ENCODE measurements at regions not wholly inside any gene's neighbourhood (a gene's known extent, or its start where the extent isn't known, plus 50 kb on each side); places are given as distances from the start of the nearest gene placed in this dataset.

DNA sequence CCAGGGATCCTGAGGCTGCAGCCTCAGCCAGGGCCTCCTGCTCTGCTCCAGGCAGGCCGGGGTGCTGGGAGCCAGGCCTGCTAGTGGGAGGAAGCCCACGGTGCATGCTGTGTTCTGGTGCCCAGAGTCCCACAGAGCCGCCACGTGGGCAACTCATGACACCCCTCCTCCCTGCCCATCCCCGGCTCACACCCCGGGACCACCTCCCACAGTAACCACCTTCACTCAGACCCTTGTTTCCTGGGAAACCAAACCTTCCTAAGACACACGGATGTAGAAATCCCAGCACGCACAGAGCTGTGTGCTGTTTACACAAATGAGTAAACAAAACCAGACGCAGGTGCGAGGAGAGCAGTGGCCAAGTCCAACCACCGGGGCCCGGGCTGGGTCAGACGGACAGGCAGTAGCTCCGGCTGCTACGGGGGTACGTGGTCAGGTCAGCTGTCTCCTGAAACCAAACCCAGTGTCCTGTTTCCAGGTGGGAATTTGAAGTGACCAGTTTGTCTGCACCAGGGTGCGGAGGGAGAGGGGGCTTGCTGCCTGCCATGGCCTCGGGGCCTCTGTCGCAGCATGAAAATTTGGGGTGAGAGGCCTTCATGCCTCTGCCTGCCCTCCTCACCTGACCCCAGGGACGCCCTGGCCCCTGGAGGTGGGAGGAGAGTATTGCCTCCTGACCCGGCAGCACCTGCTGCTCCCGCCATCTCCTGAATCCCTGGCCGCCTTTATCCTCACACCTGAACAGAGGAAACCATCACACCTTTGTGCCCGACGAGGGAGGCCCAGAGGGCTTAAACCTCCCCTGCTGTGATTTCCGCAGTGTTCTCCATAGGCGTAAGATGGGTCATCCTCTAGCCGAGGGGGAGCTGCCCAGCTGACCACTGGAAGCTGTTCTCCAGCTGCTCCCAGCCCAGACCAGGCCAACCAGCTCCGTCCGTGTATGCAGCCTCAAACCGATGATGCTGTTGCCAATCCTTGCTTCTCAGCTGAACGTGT is 52.0 kb upstream of the SMOC2 start:
- no peaks in the 10 kb centered on the region for H3K9me3 ChIP-seq (ENCODE audit: control insufficient read depth, insufficient read depth, low read depth, low read length)
- no peak overlapping the region for H3K27ac ChIP-seq (ENCODE audit: low read length)
- in situ Hi-C loops (cut with HindIII; ENCODE audit: low pct_unique_long_range_greater_than_20kb, low sequenced_read_pairs): no loop called here
- ATAC-seq (no peak), DNase-seq (ENCODE audit: low read depth, low spot score) (no peak)
- no TSS peak for BruUV-seq (replicated peaks)
- H3K36me3 ChIP-seq (ENCODE audit: control insufficient read depth, insufficient read depth, low read length): no peaks in the 10 kb centered on the region
- intact Hi-C loops (cut with micrococcal nuclease; ENCODE audit: unreplicated experiment): no loop called here
- no peaks in the 10 kb centered on the region for H3K4me1 ChIP-seq (ENCODE audit: control insufficient read depth, insufficient read depth, low read length)
- CTCF ChIA-PET: no interaction called here
- TF ChIP-seq, protein P1, sequence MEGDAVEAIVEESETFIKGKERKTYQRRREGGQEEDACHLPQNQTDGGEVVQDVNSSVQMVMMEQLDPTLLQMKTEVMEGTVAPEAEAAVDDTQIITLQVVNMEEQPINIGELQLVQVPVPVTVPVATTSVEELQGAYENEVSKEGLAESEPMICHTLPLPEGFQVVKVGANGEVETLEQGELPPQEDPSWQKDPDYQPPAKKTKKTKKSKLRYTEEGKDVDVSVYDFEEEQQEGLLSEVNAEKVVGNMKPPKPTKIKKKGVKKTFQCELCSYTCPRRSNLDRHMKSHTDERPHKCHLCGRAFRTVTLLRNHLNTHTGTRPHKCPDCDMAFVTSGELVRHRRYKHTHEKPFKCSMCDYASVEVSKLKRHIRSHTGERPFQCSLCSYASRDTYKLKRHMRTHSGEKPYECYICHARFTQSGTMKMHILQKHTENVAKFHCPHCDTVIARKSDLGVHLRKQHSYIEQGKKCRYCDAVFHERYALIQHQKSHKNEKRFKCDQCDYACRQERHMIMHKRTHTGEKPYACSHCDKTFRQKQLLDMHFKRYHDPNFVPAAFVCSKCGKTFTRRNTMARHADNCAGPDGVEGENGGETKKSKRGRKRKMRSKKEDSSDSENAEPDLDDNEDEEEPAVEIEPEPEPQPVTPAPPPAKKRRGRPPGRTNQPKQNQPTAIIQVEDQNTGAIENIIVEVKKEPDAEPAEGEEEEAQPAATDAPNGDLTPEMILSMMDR (IDR thresholded peaks at IDR 0.05): no peak
- no peak for TF ChIP-seq POLR2AphosphoS5 (IDR thresholded peaks at IDR 0.05; ENCODE audit: low read depth, low read length)
- no peak for TF ChIP-seq TCF7L2 (IDR thresholded peaks at IDR 0.05; ENCODE audit: low read depth, low read length)
- TF ChIP-seq SIN3A (IDR thresholded peaks at IDR 0.05; ENCODE audit: borderline replicate concordance, insufficient read depth, low read depth, low read length): no peak
- TF ChIP-seq, protein P2, sequence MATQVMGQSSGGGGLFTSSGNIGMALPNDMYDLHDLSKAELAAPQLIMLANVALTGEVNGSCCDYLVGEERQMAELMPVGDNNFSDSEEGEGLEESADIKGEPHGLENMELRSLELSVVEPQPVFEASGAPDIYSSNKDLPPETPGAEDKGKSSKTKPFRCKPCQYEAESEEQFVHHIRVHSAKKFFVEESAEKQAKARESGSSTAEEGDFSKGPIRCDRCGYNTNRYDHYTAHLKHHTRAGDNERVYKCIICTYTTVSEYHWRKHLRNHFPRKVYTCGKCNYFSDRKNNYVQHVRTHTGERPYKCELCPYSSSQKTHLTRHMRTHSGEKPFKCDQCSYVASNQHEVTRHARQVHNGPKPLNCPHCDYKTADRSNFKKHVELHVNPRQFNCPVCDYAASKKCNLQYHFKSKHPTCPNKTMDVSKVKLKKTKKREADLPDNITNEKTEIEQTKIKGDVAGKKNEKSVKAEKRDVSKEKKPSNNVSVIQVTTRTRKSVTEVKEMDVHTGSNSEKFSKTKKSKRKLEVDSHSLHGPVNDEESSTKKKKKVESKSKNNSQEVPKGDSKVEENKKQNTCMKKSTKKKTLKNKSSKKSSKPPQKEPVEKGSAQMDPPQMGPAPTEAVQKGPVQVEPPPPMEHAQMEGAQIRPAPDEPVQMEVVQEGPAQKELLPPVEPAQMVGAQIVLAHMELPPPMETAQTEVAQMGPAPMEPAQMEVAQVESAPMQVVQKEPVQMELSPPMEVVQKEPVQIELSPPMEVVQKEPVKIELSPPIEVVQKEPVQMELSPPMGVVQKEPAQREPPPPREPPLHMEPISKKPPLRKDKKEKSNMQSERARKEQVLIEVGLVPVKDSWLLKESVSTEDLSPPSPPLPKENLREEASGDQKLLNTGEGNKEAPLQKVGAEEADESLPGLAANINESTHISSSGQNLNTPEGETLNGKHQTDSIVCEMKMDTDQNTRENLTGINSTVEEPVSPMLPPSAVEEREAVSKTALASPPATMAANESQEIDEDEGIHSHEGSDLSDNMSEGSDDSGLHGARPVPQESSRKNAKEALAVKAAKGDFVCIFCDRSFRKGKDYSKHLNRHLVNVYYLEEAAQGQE (IDR thresholded peaks at IDR 0.05; ENCODE audit: insufficient read depth in 1 of 2, low read depth in 2 of 2, low read length in 1 of 2): no peak
- H3K27me3 ChIP-seq (ENCODE audit: control insufficient read depth, insufficient read depth, low read length): 0 out of 2 replicates have a peak, but pooled peaks cover 3% of the 10 kb centered on the region
- POLR2A ChIA-PET: no interaction called here
- no peak overlapping the region for H3K4me3 ChIP-seq (ENCODE audit: low read depth in 2 of 2, low read length in 2 of 2)

DNA sequence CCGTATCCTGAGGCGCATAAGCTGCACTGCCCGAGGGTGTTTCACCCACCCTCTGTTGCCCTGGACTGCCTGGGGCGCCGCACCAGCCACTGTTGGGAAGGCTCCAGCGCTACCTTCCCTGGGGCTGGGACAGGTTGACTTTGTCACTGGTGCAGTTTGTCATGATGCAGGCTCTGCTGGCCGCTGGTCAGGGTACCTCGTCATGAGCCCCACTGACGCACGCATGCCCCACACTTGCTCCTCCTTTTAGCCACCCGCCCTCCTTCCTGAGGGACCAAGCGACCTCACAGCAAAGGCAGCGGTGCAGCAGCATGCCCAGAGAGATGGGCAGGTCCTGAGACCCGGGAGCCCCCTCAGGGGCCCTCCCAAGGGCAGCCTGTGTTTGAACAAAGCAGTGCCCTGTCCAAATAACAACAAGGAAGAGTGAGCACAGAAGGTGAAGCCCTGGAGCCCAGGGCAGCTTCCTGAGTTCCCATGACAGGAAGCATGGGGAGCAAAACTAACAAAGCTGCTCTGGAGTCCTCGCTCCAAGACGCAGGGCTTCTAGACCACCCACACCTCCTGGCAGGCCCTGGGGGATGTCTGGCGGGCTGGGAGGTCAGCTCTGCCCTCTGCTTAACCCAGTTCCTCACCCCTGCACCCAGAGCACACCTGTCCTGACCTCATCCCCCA is 50.1 kb upstream of the SMOC2 start:
- BruUV-seq (replicated peaks): no TSS peak
- no peaks in the 10 kb centered on the region for H3K36me3 ChIP-seq (ENCODE audit: control insufficient read depth, insufficient read depth, low read length)
- H3K27me3 ChIP-seq (ENCODE audit: control insufficient read depth, insufficient read depth, low read length): 0 out of 2 replicates have a peak, but pooled peaks cover 3% of the 10 kb centered on the region
- ChIA-PET CTCF (no interaction called here), POLR2A (no interaction called here)
- H3K4me1 ChIP-seq (ENCODE audit: control insufficient read depth, insufficient read depth, low read length): no peaks in the 10 kb centered on the region
- no peak for DNase-seq (ENCODE audit: low read depth, low spot score)
- in situ Hi-C loops (cut with HindIII; ENCODE audit: low pct_unique_long_range_greater_than_20kb, low sequenced_read_pairs) (no loop called here), intact Hi-C loops (cut with micrococcal nuclease; ENCODE audit: unreplicated experiment) (no loop called here)
- no peak for ATAC-seq
- TF ChIP-seq, protein P2 (IDR thresholded peaks at IDR 0.05; ENCODE audit: insufficient read depth in 1 of 2, low read depth in 2 of 2, low read length in 1 of 2): no peak
- TF ChIP-seq, protein P1 (IDR thresholded peaks at IDR 0.05): no peak
- TF ChIP-seq SIN3A (IDR thresholded peaks at IDR 0.05; ENCODE audit: borderline replicate concordance, insufficient read depth, low read depth, low read length) (no peak), POLR2AphosphoS5 (IDR thresholded peaks at IDR 0.05; ENCODE audit: low read depth, low read length) (no peak), TCF7L2 (IDR thresholded peaks at IDR 0.05; ENCODE audit: low read depth, low read length) (no peak)
- no peak overlapping the region for H3K27ac ChIP-seq (ENCODE audit: low read length)
- no peaks in the 10 kb centered on the region for H3K9me3 ChIP-seq (ENCODE audit: control insufficient read depth, insufficient read depth, low read depth, low read length)
- H3K4me3 ChIP-seq (ENCODE audit: low read depth in 2 of 2, low read length in 2 of 2): no peak overlapping the region
